ENCODE measurements at regions not wholly inside any gene's neighbourhood (a gene's known extent, or its start where the extent isn't known, plus 50 kb on each side); places are given as distances from the start of the nearest gene placed in this dataset.

GRCh38 chrX:7215842-7216241 lies 67.9 kb upstream of the PUDP start:
- Histone ChIP-seq H3K9ac (ENCODE audit: extremely low read depth, insufficient read length, low read length) (no peak overlapping the region), H3K9me3 (ENCODE audit: control insufficient read depth, low read depth, low read length) (no peaks in the 10 kb centered on the region), H2AK5ac (ENCODE audit: insufficient read length, low read length) (no peak overlapping the region), H3K4me2 (ENCODE audit: insufficient read depth, insufficient read length, low read length) (no peak overlapping the region), H3K18ac (ENCODE audit: insufficient read length, low read depth, low read length) (no peak overlapping the region), H2BK5ac (ENCODE audit: insufficient read length, low read length) (no peak overlapping the region), H3K27ac (ENCODE audit: insufficient read length, low read depth, low read length) (no peak overlapping the region), H2BK20ac (ENCODE audit: low read depth, low read length, poor library complexity, severe bottlenecking) (no peak overlapping the region), H2BK12ac (ENCODE audit: insufficient read length, low read depth, low read length) (no peak overlapping the region), H3K14ac (ENCODE audit: insufficient read depth, low read length) (no peak overlapping the region), H4K91ac (ENCODE audit: insufficient read length, low read depth, low read length) (no peak overlapping the region), H3K79me2 (ENCODE audit: insufficient read depth, low read length) (no peaks in the 10 kb centered on the region), H4K5ac (ENCODE audit: insufficient read length, low read depth, low read length) (no peak overlapping the region), H2AFZ (ENCODE audit: low read length) (no peak overlapping the region), H2BK15ac (ENCODE audit: low read depth, low read length) (no peak overlapping the region), H3K79me1 (ENCODE audit: insufficient read depth, low read depth, low read length, poor library complexity, severe bottlenecking) (no peaks in the 10 kb centered on the region), H3K4me1 (ENCODE audit: insufficient read depth, low read length) (peaks cover 2% of the 10 kb centered on the region; the same call in 1 of the 2 replicates), H3K23me2 (ENCODE audit: insufficient read length, low read depth, low read length, poor library complexity, severe bottlenecking) (no peaks in the 10 kb centered on the region), H3K56ac (ENCODE audit: insufficient read length, low read depth, low read length) (no peak overlapping the region), H3K23ac (ENCODE audit: insufficient read length, low read depth, low read length) (no peak overlapping the region), H4K20me1 (ENCODE audit: control insufficient read depth, insufficient read depth, insufficient read length) (no peaks in the 10 kb centered on the region), H3T11ph (ENCODE audit: low read length) (no peak overlapping the region), H4K8ac (replicated peaks; ENCODE audit: insufficient read length, low read depth, low read length) (no peak overlapping the region), H3K27me3 (ENCODE audit: insufficient read depth, low read length) (no peaks in the 10 kb centered on the region), H3K4ac (ENCODE audit: low read depth, low read length) (no peak overlapping the region), H2BK120ac (ENCODE audit: low read depth, low read length, poor library complexity, severe bottlenecking) (no peak overlapping the region)
- DNase-seq, result no peak
- Mint-ChIP-seq H3K4me1 (peaks cover 11 to 13% of the 10 kb centered on the region in 2 experiments; a peak in 3 of 4 replicates), H3K27me3 (ENCODE audit: low read depth) (no peaks in the 10 kb centered on the region), H3K36me3 (ENCODE audit: insufficient read depth in 1 of 3, low read depth in 3 of 3) (no peaks in the 10 kb centered on the region), H3K9me3 (no peaks in the 10 kb centered on the region), H3K4me3 (no peak overlapping the region), H3K27ac (no peak overlapping the region)
- no peak for TF ChIP-seq CTCF (conservative IDR thresholded peaks at IDR 0.05)

All from H9 (cell line).